HepG2 (cell line): ENCODE measurements at regions not wholly inside any gene's neighbourhood (a gene's known extent, or its start where the extent isn't known, plus 50 kb on each side); places are given as distances from the start of the nearest gene placed in this dataset.

ENCODE experiments used
- BRD4 ChIP-seq: sonication (generic); formaldehyde crosslinking; IDR thresholded peaks from 2 replicates; pipeline ENCODE4 v1.4.0; 2020; ENCODE audit warnings: missing genetic modification reagents
- CBFB ChIP-seq: sonication (generic); formaldehyde crosslinking; IDR thresholded peaks from 2 replicates; pipeline ENCODE4 v1.4.0; 2020; ENCODE audit warnings: missing genetic modification reagents
- CREB1 ChIP-seq, 2 experiments: fragments of 450-650 bp in 1 of 2; IDR thresholded peaks; 2 replicates each; pipeline ENCODE4 v1.6.1; 2016 to 2017; ENCODE audit warnings: control low read depth in 1 of 2, mild to moderate bottlenecking in 1 of 2, missing compliant biosample characterization in 1 of 2, missing genetic modification characterization in 1 of 2
- CREM ChIP-seq, 2 experiments: sonication (generic) in 1 of 2; formaldehyde crosslinking in 1 of 2; IDR thresholded peaks; 2 replicates each; pipeline versions ENCODE4 v1.4.0 to v1.6.1; 2016 to 2020; ENCODE audit warnings: antibody characterized with exemption in 1 of 2, mild to moderate bottlenecking in 1 of 2, missing genetic modification reagents in 1 of 2
- DNMT3B ChIP-seq: conservative IDR thresholded peaks from 2 replicates; pipeline ENCODE4 v1.6.1; 2016; ENCODE audit warnings: missing biosample characterization, control low read depth
- DZIP1 ChIP-seq: sonication (generic); formaldehyde crosslinking; IDR thresholded peaks from 2 replicates; pipeline ENCODE4 v1.5.0; 2020; ENCODE audit warnings: mild to moderate bottlenecking, missing genetic modification reagents
- GATAD2A ChIP-seq: IDR thresholded peaks from 2 replicates; pipeline ENCODE4 v1.6.1; 2016
- GLI4 ChIP-seq: sonication (generic); formaldehyde crosslinking; IDR thresholded peaks from 2 replicates; pipeline ENCODE4 v1.5.1; 2020; ENCODE audit warnings: missing genetic modification reagents, mild to moderate bottlenecking, moderate library complexity, borderline replicate concordance
- GTF3A ChIP-seq: sonication (generic); formaldehyde crosslinking; conservative IDR thresholded peaks from 2 replicates; pipeline ENCODE4 v1.4.0; 2020; ENCODE audit warnings: mild to moderate bottlenecking, missing genetic modification reagents
- HCFC1 ChIP-seq: fragments of 150-350 bp; IDR thresholded peaks from 2 replicates; pipeline ENCODE4 v1.6.1; 2014; ENCODE audit warnings: low read depth, low read length
- HNRNPH1 ChIP-seq: fragments of 200-400 bp; formaldehyde crosslinking; optimal IDR thresholded peaks from 2 replicates; pipeline ENCODE3; 2017; ENCODE audit warnings: mild to moderate bottlenecking, low read depth, low read length
- NFIC ChIP-seq: IDR thresholded peaks from 2 replicates; pipeline ENCODE4 v1.6.1; 2012; ENCODE audit warnings: mild to moderate bottlenecking, low read length, inconsistent platforms
- NFKBIZ ChIP-seq: IDR thresholded peaks from 2 replicates; pipeline ENCODE4 v1.6.1; 2018; ENCODE audit warnings: missing genetic modification reagents, missing compliant biosample characterization
- PRDM4 ChIP-seq: sonication (generic); formaldehyde crosslinking; IDR thresholded peaks from 2 replicates; pipeline ENCODE4 v1.9.0; 2021; ENCODE audit warnings: missing genetic modification reagents, borderline replicate concordance
- RAD51 ChIP-seq: fragments of 450-650 bp; IDR thresholded peaks from 2 replicates; pipeline ENCODE4 v1.6.1; 2016; ENCODE audit warnings: borderline replicate concordance
- SNAPC4 ChIP-seq: sonication (generic); formaldehyde crosslinking; IDR thresholded peaks from 2 replicates; pipeline ENCODE4 v1.4.0; 2020; ENCODE audit warnings: mild to moderate bottlenecking, missing genetic modification reagents
- SOX6 ChIP-seq, 2 experiments: fragments of 450-650 bp in 1 of 2; sonication (generic) in 1 of 2; formaldehyde crosslinking in 1 of 2; IDR thresholded peaks; 2 replicates each; pipeline versions ENCODE4 v1.4.0 to v1.6.1; 2017 to 2020; ENCODE audit warnings: antibody characterized with exemption in 1 of 2, mild to moderate bottlenecking in 1 of 2, missing genetic modification reagents in 1 of 2
- SRSF4 ChIP-seq: fragments of 200-400 bp; formaldehyde crosslinking; IDR thresholded peaks from one replicate; pipeline ENCODE4 v1.6.1; 2018; ENCODE audit warnings: mild to moderate bottlenecking, low read depth, low read length, moderate library complexity; ENCODE audit not compliant: poor library complexity, severe bottlenecking
- ZNF354B ChIP-seq: sonication (generic); formaldehyde crosslinking; IDR thresholded peaks from 2 replicates; pipeline ENCODE4 v1.8.0; 2022; ENCODE audit warnings: mild to moderate bottlenecking, missing genetic modification reagents
- ZNF430 ChIP-seq: sonication (generic); formaldehyde crosslinking; IDR thresholded peaks from 2 replicates; pipeline ENCODE4 v1.9.0; 2021; ENCODE audit warnings: mild to moderate bottlenecking, missing genetic modification reagents
- ZNF569 ChIP-seq: sonication (generic); formaldehyde crosslinking; IDR thresholded peaks from 2 replicates; pipeline ENCODE4 v1.5.0; 2020; ENCODE audit warnings: mild to moderate bottlenecking, missing genetic modification reagents, moderate library complexity, borderline replicate concordance
- ZSCAN29 ChIP-seq: sonication (generic); formaldehyde crosslinking; conservative IDR thresholded peaks from 2 replicates; pipeline ENCODE4 v1.4.0; 2020; ENCODE audit warnings: mild to moderate bottlenecking, missing genetic modification reagents

GRCh38 chr16:86419518-86419917, 90.8 kb upstream of the FOXF1 start (continued):
- no peak for TF ChIP-seq BRD4 (CRISPR knock-in tag)
- TF ChIP-seq CREM (IDR thresholded peaks at IDR 0.05) = no peak
- no peak for TF ChIP-seq CREM (CRISPR knock-in tag; IDR thresholded peaks at IDR 0.05)
- TF ChIP-seq ZNF354B (CRISPR knock-in tag) = no peak
- TF ChIP-seq NFIC = no peak
- peak; percentile 85; the same call in 1 of the 2 replicates for TF ChIP-seq SOX6 (IDR thresholded peaks at IDR 0.05)
- no peak for TF ChIP-seq SOX6 (CRISPR knock-in tag; IDR thresholded peaks at IDR 0.05)
- TF ChIP-seq ZNF430 = no peak
- no peak for TF ChIP-seq NFKBIZ (CRISPR knock-in tag)
- TF ChIP-seq PRDM4 (CRISPR knock-in tag) = no peak
- TF ChIP-seq GLI4 = no peak
- TF ChIP-seq DZIP1 (CRISPR knock-in tag) = no peak
- no peak for TF ChIP-seq GTF3A (CRISPR knock-in tag)
- no peak for TF ChIP-seq CBFB
- TF ChIP-seq DNMT3B (CRISPR knock-in tag) = no peak
- peak; percentile 27; the same call in 1 of the 2 replicates for TF ChIP-seq RAD51
- no peak for TF ChIP-seq HCFC1
- TF ChIP-seq SRSF4 = no peak
- no peak for TF ChIP-seq GATAD2A
- no peak for TF ChIP-seq ZSCAN29 (CRISPR knock-in tag)
- no peak for TF ChIP-seq SNAPC4 (CRISPR knock-in tag)
- TF ChIP-seq HNRNPH1 = no peak
- TF ChIP-seq CREB1 (IDR thresholded peaks at IDR 0.05) = peak; percentile 98
- no peak for TF ChIP-seq CREB1 (CRISPR knock-in tag; IDR thresholded peaks at IDR 0.05)
- no peak for TF ChIP-seq ZNF569
